ENCODE measurements at regions not wholly inside any gene's neighbourhood (a gene's known extent, or its start where the extent isn't known, plus 50 kb on each side); places are given as distances from the start of the nearest gene placed in this dataset.

GRCh38 chr17:72063756-72064450, 56.9 kb upstream of the SOX9 start:
- Histone ChIP-seq H2BK20ac (ENCODE audit: low read length) (no peak overlapping the region), H3K4ac (replicated peaks; ENCODE audit: insufficient read length, low read depth, low read length) (no peak overlapping the region), H4K8ac (ENCODE audit: extremely low read depth, insufficient read depth, low read length) (no peak overlapping the region; the same call in 1 of the 2 replicates), H2BK5ac (ENCODE audit: low read depth, low read length) (no peak overlapping the region), H4K20me1 (replicated peaks in 1 of 2; ENCODE audit: control insufficient read depth in 1 of 2, insufficient read depth in 2 of 2, low read length in 2 of 2) (no peaks in the 10 kb centered on the region), H2AK5ac (ENCODE audit: low read depth, low read length) (no peak overlapping the region), H3K56ac (replicated peaks; ENCODE audit: insufficient read length, low read depth, low read length) (no peak overlapping the region), H2BK15ac (ENCODE audit: low read length) (no peak overlapping the region), H3K36me3 (ENCODE audit: control insufficient read depth in 2 of 4, insufficient read depth in 4 of 4, low read length in 3 of 4) (no peaks in the 10 kb centered on the region), H3K18ac (ENCODE audit: extremely low read depth, low read length) (no peak overlapping the region), H4K91ac (replicated peaks; ENCODE audit: insufficient read length, low read length) (no peak overlapping the region), H3K4me3 (ENCODE audit: extremely low read depth in 1 of 4, insufficient read depth in 2 of 4, low read depth in 3 of 4, low read length in 4 of 4) (no peak overlapping the region), H2AFZ (ENCODE audit: low read length) (no peak overlapping the region), H3K79me2 (ENCODE audit: control insufficient read depth in 1 of 2, insufficient read depth in 2 of 2, low read length in 2 of 2) (no peaks in the 10 kb centered on the region), H3K9me3 (ENCODE audit: insufficient read depth in 2 of 2, low read depth in 1 of 2, low read length in 1 of 2) (no peaks in the 10 kb centered on the region), H3K27me3 (replicated peaks in 1 of 4; ENCODE audit: control insufficient read depth in 3 of 4, extremely low read depth in 1 of 4, insufficient read depth in 3 of 4, low read length in 3 of 4) (no peaks in the 10 kb centered on the region), H3K9ac (replicated peaks in 1 of 4; ENCODE audit: extremely low read depth in 1 of 4, low read depth in 3 of 4, low read length in 3 of 4) (no peak overlapping the region), H3K27ac (ENCODE audit: low read depth, low read length) (no peak overlapping the region), H3K14ac (ENCODE audit: insufficient read length) (no peak overlapping the region), H2BK120ac (replicated peaks; ENCODE audit: low read depth, low read length) (no peak overlapping the region), H3K23ac (ENCODE audit: insufficient read length) (no peak overlapping the region), H3K4me2 (ENCODE audit: insufficient read depth in 1 of 2, low read depth in 2 of 2, low read length in 2 of 2) (no peak overlapping the region), H4K5ac (ENCODE audit: insufficient read length, low read depth, low read length) (no peak overlapping the region), H3K79me1 (ENCODE audit: low read depth, low read length) (no peaks in the 10 kb centered on the region), H2BK12ac (ENCODE audit: low read depth, low read length) (no peak overlapping the region), H3K23me2 (ENCODE audit: low read depth, low read length) (no peaks in the 10 kb centered on the region), H3K4me1 (replicated peaks in 1 of 4; ENCODE audit: control insufficient read depth in 3 of 4, insufficient read depth in 4 of 4, low read length in 3 of 4) (no peaks in the 10 kb centered on the region)
- FAIRE-seq (no peak), DNase-seq (ENCODE audit: low read depth in 1 of 2, low spot score in 2 of 2) (no peak)
- POLR2A ChIA-PET (ENCODE audit: partially characterized antibody), result no interaction called here
- WGBS, 2 experiments (ENCODE audit: extremely low coverage in 1 of 2, insufficient coverage in 1 of 2, insufficient read length in 1 of 2, insufficient replicate concordance in 2 of 2, low coverage in 1 of 2, low lambda C conversion rate in 2 of 2, missing lambda C conversion rate in 1 of 2), result 86% methylated on average over 4 of the region's 4 CpGs; no CpG with 5 or more reads in 1 of the 2 experiments
- CTCF ChIA-PET (ENCODE audit: partially characterized antibody), result interaction anchor here (0.8 to 1.1 kb wide), 4 partner anchors 10 to 241 kb away, joined by 3 to 5 read pairs (median 4); no protein-coding TSS in a partner anchor
- TF ChIP-seq RFX5 (IDR thresholded peaks at IDR 0.05; ENCODE audit: borderline replicate concordance, low read depth, low read length) (no peak), SP4 (IDR thresholded peaks at IDR 0.05; ENCODE audit: low read length) (no peak), KDM5A (IDR thresholded peaks at IDR 0.05; ENCODE audit: low read length) (no peak), KDM1A (IDR thresholded peaks at IDR 0.05; ENCODE audit: borderline replicate concordance, low read length) (no peak), TAF7 (optimal IDR thresholded peaks at IDR 0.05; ENCODE audit: borderline replicate concordance, low read depth, low read length) (no peak), RAD21 (IDR thresholded peaks at IDR 0.05 in 1 of 2, conservative IDR thresholded peaks at IDR 0.05 in 1 of 2; ENCODE audit: low read depth in 2 of 2, low read length in 2 of 2) (no peak), GABPA (IDR thresholded peaks at IDR 0.05; ENCODE audit: borderline replicate concordance, insufficient read depth, low read length) (no peak), SP1 (IDR thresholded peaks at IDR 0.05; ENCODE audit: low read depth, low read length) (no peak), SAP30 (IDR thresholded peaks at IDR 0.05; ENCODE audit: insufficient read depth, insufficient replicate concordance, low read length) (no peak), CTCF (IDR thresholded peaks at IDR 0.05; ENCODE audit: control extremely low read depth in 1 of 3, insufficient read depth in 1 of 3, low read depth in 1 of 3, low read length in 3 of 3) (no peak)
